HEK293 (cell line): ENCODE measurements at regions not wholly inside any gene's neighbourhood (a gene's known extent, or its start where the extent isn't known, plus 50 kb on each side); places are given as distances from the start of the nearest gene placed in this dataset.
A peak's percentile ranks its signal among the peaks of the same experiment; 100 is the strongest.

Source experiments
- CTCF ChIA-PET: fragments of 350-600 bp; formaldehyde crosslinking; extraction: SDS; loops from one replicate; lab custom pipeline; 2021; ENCODE audit warnings: antibody characterized with exemption; lab: Yijun Ruan, JAX
- POLR2A ChIA-PET: fragments of 300-600 bp; formaldehyde crosslinking; extraction: SDS; loops from one replicate; lab custom pipeline; 2020; ENCODE audit warnings: antibody characterized with exemption, inconsistent platforms; lab: Yijun Ruan, JAX
- H3K27ac ChIP-seq: fragments of 200-500 bp; sonication (Bioruptor generic); 2 replicates; pipeline ENCODE4 v1.5.1; 2014; ENCODE audit warnings: low read depth, low read length, control low read depth, inconsistent platforms; ENCODE audit errors: extremely low read depth
- H3K36me3 ChIP-seq, 2 experiments: fragments of 200-500 bp in 1 of 2; sonication (Bioruptor generic) in 1 of 2; 1 replicate in 1 of 2; 2 replicates in 1 of 2; pipeline ENCODE4 v1.5.1; 2014 to 2017; ENCODE audit warnings: inconsistent platforms in 2 of 2, low read length in 2 of 2; ENCODE audit not compliant: control insufficient read depth in 2 of 2, insufficient read depth in 1 of 2
- H3K4me1 ChIP-seq: fragments of 200-500 bp; sonication (Bioruptor generic); 2 replicates; pipeline ENCODE4 v1.5.1; 2014; ENCODE audit warnings: mild to moderate bottlenecking, low read length, inconsistent platforms; ENCODE audit not compliant: control insufficient read depth, insufficient read depth
- H3K4me3 ChIP-seq: 2 replicates; pipeline ENCODE4 v1.5.1; 2011; ENCODE audit warnings: low read depth, mild to moderate bottlenecking, control low read depth, low read length, moderate library complexity
- H3K9me3 ChIP-seq: fragments of 200-500 bp; sonication (Bioruptor generic); 2 replicates; pipeline ENCODE4 v1.5.1; 2014; ENCODE audit warnings: low read depth, low read length, inconsistent platforms; ENCODE audit not compliant: control insufficient read depth, insufficient read depth
- CTCF ChIP-seq: fragments of 450-650 bp; formaldehyde crosslinking; IDR thresholded peaks from 2 replicates; pipeline ENCODE4 v1.5.1; 2016; ENCODE audit warnings: missing biosample characterization, missing genetic modification characterization
- EGR2 ChIP-seq: fragments of 450-650 bp; formaldehyde crosslinking; IDR thresholded peaks from 2 replicates; pipeline ENCODE4 v1.5.1; 2016; ENCODE audit warnings: low read depth, missing biosample characterization, missing genetic modification characterization
- KLF10 ChIP-seq: fragments of 450-650 bp; IDR thresholded peaks from 2 replicates; pipeline ENCODE4 v1.5.1; 2018; ENCODE audit warnings: missing biosample characterization, mild to moderate bottlenecking, missing genetic modification characterization
- PATZ1 ChIP-seq: fragments of 450-650 bp; formaldehyde crosslinking; IDR thresholded peaks from 2 replicates; pipeline ENCODE4 v1.5.1; 2016; ENCODE audit warnings: missing biosample characterization, missing genetic modification characterization
- PRDM1 ChIP-seq: fragments of 450-650 bp; formaldehyde crosslinking; IDR thresholded peaks from 2 replicates; pipeline ENCODE4; 2016; ENCODE audit warnings: missing biosample characterization, missing genetic modification characterization
- PRDM4 ChIP-seq: fragments of 450-650 bp; formaldehyde crosslinking; IDR thresholded peaks from 2 replicates; pipeline ENCODE4 v1.5.1; 2017; ENCODE audit warnings: missing biosample characterization, missing genetic modification characterization
- REPIN1 ChIP-seq: fragments of 450-650 bp; formaldehyde crosslinking; IDR thresholded peaks from 2 replicates; pipeline ENCODE4 v1.5.1; 2017; ENCODE audit warnings: missing biosample characterization, missing genetic modification characterization, low read depth
- ZBTB48 ChIP-seq: fragments of 450-650 bp; formaldehyde crosslinking; IDR thresholded peaks from 2 replicates; pipeline ENCODE4 v1.5.1; 2016; ENCODE audit warnings: missing biosample characterization, missing genetic modification characterization
- ZFHX2 ChIP-seq: fragments of 450-650 bp; formaldehyde crosslinking; conservative IDR thresholded peaks from 2 replicates; pipeline ENCODE4 v1.5.1; 2016; ENCODE audit warnings: missing biosample characterization, missing genetic modification characterization
- ZNF211 ChIP-seq: fragments of 450-650 bp; formaldehyde crosslinking; IDR thresholded peaks from 2 replicates; pipeline ENCODE4 v1.5.1; 2016; ENCODE audit warnings: low read depth, missing biosample characterization, missing genetic modification characterization
- ZNF394 ChIP-seq: fragments of 450-650 bp; formaldehyde crosslinking; IDR thresholded peaks from 2 replicates; pipeline ENCODE4 v1.5.1; 2016; ENCODE audit warnings: missing biosample characterization, missing genetic modification characterization, mild to moderate bottlenecking, moderate library complexity, borderline replicate concordance
- ZNF561 ChIP-seq: fragments of 450-650 bp; IDR thresholded peaks from 2 replicates; pipeline ENCODE4 v1.5.1; 2018; ENCODE audit warnings: missing biosample characterization, missing genetic modification characterization, borderline replicate concordance
- ZNF654 ChIP-seq: fragments of 450-650 bp; formaldehyde crosslinking; IDR thresholded peaks from 2 replicates; pipeline ENCODE4 v1.5.1; 2016; ENCODE audit warnings: low read depth, missing biosample characterization, missing genetic modification characterization
- ZNF660 ChIP-seq: fragments of 450-650 bp; IDR thresholded peaks from 2 replicates; pipeline ENCODE4 v1.5.1; 2018; ENCODE audit warnings: missing biosample characterization, mild to moderate bottlenecking, missing genetic modification characterization
- ZSCAN30 ChIP-seq: fragments of 450-650 bp; IDR thresholded peaks from 2 replicates; pipeline ENCODE4 v1.5.1; 2018; ENCODE audit warnings: missing biosample characterization, mild to moderate bottlenecking, missing genetic modification characterization, moderate library complexity
- ZSCAN4 ChIP-seq: fragments of 450-650 bp; formaldehyde crosslinking; IDR thresholded peaks from 2 replicates; pipeline ENCODE4 v1.5.1; 2017; ENCODE audit warnings: missing biosample characterization, missing genetic modification characterization

- POLR2A ChIA-PET: interaction anchor here (0.6 kb wide), 1 partner anchor 514 kb away, joined by 3 read pairs; no protein-coding TSS in a partner anchor
- Histone ChIP-seq H3K4me3 (no peak overlapping the region), H3K4me1 (peaks cover 15% of the 10 kb centered on the region), H3K36me3 (no peaks in the 10 kb centered on the region), H3K27ac (peak overlapping the region; percentile 83; the same call in 1 of the 2 replicates), H3K9me3 (no peaks in the 10 kb centered on the region)
- TF ChIP-seq ZSCAN30 (tag by site-specific recombination) (peak; percentile 53), PRDM4 (tag by site-specific recombination) (no peak), ZNF654 (tag by site-specific recombination) (peak; percentile 87), EGR2 (tag by site-specific recombination) (0 out of 2 replicates have a peak, but pooled peaks have one; percentile 27), ZNF660 (peak; percentile 67), REPIN1 (tag by site-specific recombination) (no peak), ZNF394 (tag by site-specific recombination) (peak; percentile 64; the same call in 1 of the 2 replicates), PATZ1 (tag by site-specific recombination) (peak; percentile 55; the same call in 1 of the 2 replicates), KLF10 (0 out of 2 replicates have a peak, but pooled peaks have one; percentile 23), PRDM1 (tag by site-specific recombination) (peak; percentile 28; the same call in 1 of the 2 replicates), ZNF211 (tag by site-specific recombination) (no peak), ZSCAN4 (tag by site-specific recombination) (0 out of 2 replicates have a peak, but pooled peaks have one; percentile 44), CTCF (tag by site-specific recombination) (peak; percentile 80; the same call in 1 of the 2 replicates), ZFHX2 (peak; percentile 59), ZBTB48 (tag by site-specific recombination) (0 out of 2 replicates have a peak, but pooled peaks have one; percentile 43), ZNF561 (peak; percentile 76; the same call in 1 of the 2 replicates)
- CTCF ChIA-PET: interaction anchor here (0.6 to 3.7 kb wide), 43 partner anchors 9 to 957 kb away, joined by 3 to 60 read pairs (median 4); partner anchors contain the start of gene EBF1
Measured at GRCh38 chr5:158174918-158175851, 316.2 kb upstream of the CLINT1 start.
